ENCODE measurements at regions not wholly inside any gene's neighbourhood (a gene's known extent, or its start where the extent isn't known, plus 50 kb on each side); places are given as distances from the start of the nearest gene placed in this dataset.

GRCh38 chr10:33832124-33832787, 497.8 kb upstream of the NRP1 start:
- TF ChIP-seq CTCF (IDR thresholded peaks at IDR 0.05) (no peak), POLR2A (IDR thresholded peaks at IDR 0.05) (no peak), POLR2AphosphoS5 (IDR thresholded peaks at IDR 0.05) (no peak)

All from stomach (tissue), 4 donors.